Panc1 (cell line): ENCODE measurements at regions not wholly inside any gene's neighbourhood (a gene's known extent, or its start where the extent isn't known, plus 50 kb on each side); places are given as distances from the start of the nearest gene placed in this dataset.

Source experiments
- ATAC-seq: fragments of 200-7000 bp; cut with Tn5 transposase; 2 replicates; pipeline ENCODE4 v1.9.1; 2020; ENCODE audit warnings: mild to moderate bottlenecking, moderate library complexity
- BruUV-seq: library from RNA; stranded (reverse); fragments of 400-500 nt; replicated peaks from 2 replicates; lab custom pipeline; 2021; lab: Mats Ljungman, UMichigan
- CTCF ChIA-PET: fragments of 300-600 bp; sonication (Branson Sonifier 250); formaldehyde crosslinking; loops from one replicate; lab custom pipeline; 2022; ENCODE audit warnings: antibody characterized with exemption; lab: Charles Lee
- POLR2A ChIA-PET: fragments of 300-600 bp; sonication (Branson Sonifier 250); formaldehyde crosslinking; loops from one replicate; lab custom pipeline; 2022; ENCODE audit warnings: antibody characterized with exemption; lab: Charles Lee
- DNase-seq: peaks from one replicate; pipeline ENCODE4 v3.0.0-alpha.2; 2010; ENCODE audit warnings: low read depth, low spot score
- H3K27ac ChIP-seq: 2 replicates; pipeline ENCODE4 v1.5.1; 2011; ENCODE audit warnings: mild to moderate bottlenecking, low read length, inconsistent platforms
- H3K27me3 ChIP-seq: fragments of 200-500 bp; sonication (Bioruptor generic); 2 replicates; pipeline ENCODE4 v1.6.0; 2014; ENCODE audit warnings: low read length, inconsistent platforms; ENCODE audit not compliant: control insufficient read depth, insufficient read depth
- H3K36me3 ChIP-seq: fragments of 200-500 bp; sonication (Bioruptor generic); 2 replicates; pipeline ENCODE4 v1.5.1; 2014; ENCODE audit warnings: inconsistent platforms, mild to moderate bottlenecking, low read length, moderate library complexity; ENCODE audit not compliant: control insufficient read depth, insufficient read depth
- H3K4me1 ChIP-seq: 2 replicates; pipeline ENCODE4 v1.5.1; 2011; ENCODE audit warnings: inconsistent platforms, mild to moderate bottlenecking, low read length, moderate library complexity; ENCODE audit not compliant: control insufficient read depth, insufficient read depth
- H3K4me3 ChIP-seq, 2 experiments: 2 replicates each; pipeline ENCODE4 v1.5.1; 2011 to 2012; ENCODE audit warnings: low read depth in 2 of 2, low read length in 2 of 2, mild to moderate bottlenecking in 2 of 2, inconsistent platforms in 1 of 2, moderate library complexity in 1 of 2
- H3K9me3 ChIP-seq: fragments of 200-500 bp; sonication (Bioruptor generic); 2 replicates; pipeline ENCODE4 v1.5.1; 2014; ENCODE audit warnings: low read depth, mild to moderate bottlenecking, inconsistent platforms, low read length, moderate library complexity; ENCODE audit not compliant: control insufficient read depth, insufficient read depth
- CTCF ChIP-seq: fragments of 450-650 bp; IDR thresholded peaks from 2 replicates; pipeline ENCODE4 v1.5.1; 2017; ENCODE audit warnings: mild to moderate bottlenecking
- POLR2AphosphoS5 ChIP-seq: IDR thresholded peaks from 2 replicates; pipeline ENCODE4 v1.6.1; 2012; ENCODE audit warnings: mild to moderate bottlenecking, low read depth, low read length, moderate library complexity
- REST ChIP-seq, 2 experiments: IDR thresholded peaks; 2 replicates each; pipeline ENCODE4 v1.6.1; 2011 to 2012; ENCODE audit warnings: low read depth in 2 of 2, control low read depth in 1 of 2, low read length in 1 of 2, mild to moderate bottlenecking in 1 of 2, moderate library complexity in 1 of 2; ENCODE audit not compliant: insufficient read depth in 1 of 2
- SIN3A ChIP-seq: IDR thresholded peaks from 2 replicates; pipeline ENCODE4 v1.6.1; 2012; ENCODE audit warnings: low read depth, mild to moderate bottlenecking, low read length, moderate library complexity, borderline replicate concordance; ENCODE audit not compliant: insufficient read depth
- TCF7L2 ChIP-seq: IDR thresholded peaks from 2 replicates; pipeline ENCODE4 v1.6.1; 2011; ENCODE audit warnings: mild to moderate bottlenecking, low read depth, low read length, inconsistent platforms
- in situ Hi-C: cut with HindIII; loops from 2 replicates; pipeline ENCODE4 v1.10.0; 2016; ENCODE audit warnings: low sequenced_read_pairs, low pct_unique_long_range_greater_than_20kb
- intact Hi-C: fragments of 100-400 bp; cut with micrococcal nuclease; formaldehyde crosslinking; loops from one replicate; pipeline ENCODE4 v1.10.0; 2022; ENCODE audit not compliant: unreplicated experiment

- H3K4me1 ChIP-seq, result no peaks in the 10 kb centered on the region
- intact Hi-C loops, result no loop called here
- in situ Hi-C loops, result no loop called here
- H3K9me3 ChIP-seq, result no peaks in the 10 kb centered on the region
- H3K4me3 ChIP-seq, result no peak overlapping the region
- TF ChIP-seq SIN3A (no peak), POLR2AphosphoS5 (no peak), CTCF (no peak), TCF7L2 (no peak), REST (IDR thresholded peaks at IDR 0.05; ENCODE audit: insufficient read depth in 1 of 2, low read depth in 2 of 2, low read length in 1 of 2) (no peak)
- BruUV-seq, result no TSS peak
- no peaks in the 10 kb centered on the region for H3K36me3 ChIP-seq
- no peak overlapping the region for H3K27ac ChIP-seq
- CTCF ChIA-PET, result no interaction called here
- no peaks in the 10 kb centered on the region for H3K27me3 ChIP-seq
- POLR2A ChIA-PET, result no interaction called here
- DNase-seq, result no peak
- no peak for ATAC-seq
These were observed 82.1 kb upstream of the SLC7A1 start for GRCh38 chr13:29677627-29678026.

GRCh38 chr13:29676941-29677452 lies 81.5 kb upstream of the SLC7A1 start:
- POLR2A ChIA-PET, result no interaction called here
- intact Hi-C loops, result no loop called here

More at GRCh38 chr13:29676941-29677452, 81.5 kb upstream of the SLC7A1 start:
- no peak for DNase-seq
- Histone ChIP-seq H3K36me3 (no peaks in the 10 kb centered on the region), H3K27ac (no peak overlapping the region), H3K9me3 (no peaks in the 10 kb centered on the region), H3K4me3 (no peak overlapping the region), H3K27me3 (no peaks in the 10 kb centered on the region), H3K4me1 (no peaks in the 10 kb centered on the region)
- no peak for ATAC-seq
- TF ChIP-seq POLR2AphosphoS5 (no peak), SIN3A (no peak), CTCF (no peak), TCF7L2 (no peak), REST (IDR thresholded peaks at IDR 0.05; ENCODE audit: insufficient read depth in 1 of 2, low read depth in 2 of 2, low read length in 1 of 2) (no peak)
- CTCF ChIA-PET, result no interaction called here
- no TSS peak for BruUV-seq
- in situ Hi-C loops, result no loop called here
